ENCODE measurements at regions not wholly inside any gene's neighbourhood (a gene's known extent, or its start where the extent isn't known, plus 50 kb on each side); places are given as distances from the start of the nearest gene placed in this dataset.

DNA sequence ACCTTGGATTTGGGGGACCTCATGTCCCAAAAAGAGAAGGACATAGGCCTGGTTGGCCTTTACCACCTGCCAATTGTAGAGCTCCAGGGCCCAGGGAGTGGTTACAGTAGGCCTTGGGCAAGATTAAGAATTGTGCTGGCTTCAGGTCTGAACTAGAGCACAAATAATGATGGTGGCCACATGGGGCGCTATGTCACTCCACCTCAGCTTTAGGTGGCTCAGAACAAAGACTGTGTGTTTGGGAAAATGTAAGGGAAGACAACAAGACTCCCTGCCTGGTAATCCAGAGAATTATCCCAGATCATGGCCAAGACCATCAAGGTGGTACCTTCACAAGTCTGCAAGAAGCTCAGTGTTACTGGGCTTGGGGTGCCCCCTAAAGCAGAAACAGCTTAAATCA, 224.9 kb upstream of the OPRM1 start:
- no peak for ATAC-seq (ENCODE audit: poor library complexity)
- intact Hi-C loops (cut with DNase I), result no loop called here
- DNase-seq, result no peak

DNA sequence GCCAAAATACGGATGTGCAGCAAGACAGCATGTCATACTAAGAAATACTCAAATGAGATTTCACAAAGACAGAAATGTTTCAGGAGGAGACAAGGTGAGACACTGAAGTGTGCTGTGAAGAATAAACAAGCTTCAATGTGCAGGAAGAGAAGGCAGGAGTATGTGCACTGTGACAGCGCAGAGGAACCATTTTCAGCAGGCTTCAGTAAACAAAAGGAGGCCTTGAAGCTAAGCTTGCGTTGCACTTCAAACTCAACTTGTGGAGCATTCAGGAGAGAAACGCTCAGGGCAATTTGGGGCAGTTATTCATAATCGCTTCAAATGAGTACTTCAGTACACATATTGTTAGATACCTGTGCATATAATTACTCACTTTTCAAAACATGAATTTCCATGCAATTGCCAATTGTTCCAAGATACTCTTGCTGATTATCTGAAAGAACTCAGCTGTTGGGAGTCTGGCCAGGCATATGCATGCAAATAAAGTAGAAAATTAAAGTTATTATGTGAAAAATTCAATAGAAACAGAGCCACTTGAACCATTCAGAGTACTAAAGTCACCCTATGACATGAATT, 234.2 kb upstream of the OPRM1 start:
- ATAC-seq (ENCODE audit: poor library complexity), result no peak
- intact Hi-C loops (cut with DNase I), result no loop called here

GRCh38 chr6:153801917-153802316, 237.1 kb upstream of the OPRM1 start:
- no peak for DNase-seq
- intact Hi-C loops (cut with DNase I), result no loop called here

More for the DNA sequence above, 234.2 kb upstream of the OPRM1 start:
- DNase-seq, result no peak

GRCh38 chr6:153800580-153801188, 238.4 kb upstream of the OPRM1 start:
- DNase-seq, result no peak
- intact Hi-C loops (cut with DNase I), result no loop called here
- ATAC-seq (ENCODE audit: poor library complexity), result no peak

More at GRCh38 chr6:153801917-153802316, 237.1 kb upstream of the OPRM1 start:
- no peak for ATAC-seq (ENCODE audit: poor library complexity)

DNA sequence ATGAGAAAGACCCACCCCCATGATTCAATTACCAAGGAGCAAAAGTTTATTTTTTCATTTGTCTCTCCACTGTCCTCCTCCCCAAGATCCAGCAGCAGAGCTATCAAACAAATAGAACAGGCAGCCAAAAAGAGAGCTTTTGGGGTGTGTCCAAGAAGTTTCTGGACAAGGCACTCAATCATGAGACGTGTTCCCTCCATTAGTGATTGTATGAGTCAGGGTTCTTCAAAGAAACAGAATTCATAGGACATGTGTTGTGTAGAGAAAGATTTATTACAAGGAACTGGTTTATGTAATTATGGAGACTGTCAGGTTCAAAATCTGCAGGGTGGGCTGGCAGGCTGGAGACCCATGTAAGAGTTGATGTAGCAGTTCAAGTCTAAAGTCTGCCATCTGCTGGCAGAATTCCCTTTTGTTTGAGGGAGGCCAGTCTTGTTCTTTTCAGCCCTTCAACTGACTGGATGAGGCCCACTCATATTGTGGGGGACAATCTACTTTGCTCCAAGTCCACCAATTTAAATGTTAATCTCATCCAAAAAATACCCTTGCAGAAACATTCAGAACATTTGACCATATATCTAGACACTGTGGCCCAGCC, 248.1 kb upstream of the OPRM1 start:
- DNase-seq (no peak), ATAC-seq (ENCODE audit: poor library complexity) (no peak)
- intact Hi-C loops (cut with DNase I), result no loop called here

DNA sequence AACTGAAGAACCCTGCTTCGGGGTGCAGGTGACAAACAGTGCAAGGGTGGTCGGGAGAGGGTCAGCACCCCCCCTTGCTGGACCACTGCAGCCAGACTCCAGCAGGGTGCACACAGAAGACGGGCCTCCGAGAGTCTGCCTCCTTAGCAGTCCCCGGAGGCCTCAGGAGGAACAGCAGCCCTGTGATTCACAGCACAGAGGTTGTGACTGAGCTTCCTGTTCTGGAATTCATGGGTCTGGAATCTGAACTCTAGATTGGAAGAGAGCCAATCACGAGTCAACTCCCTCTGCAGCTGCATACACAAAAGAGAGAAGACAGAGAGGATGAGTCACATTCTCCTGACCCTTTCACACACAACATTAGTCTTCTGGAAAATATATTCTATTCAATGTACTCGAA, 249.0 kb upstream of the OPRM1 start:
- DNase-seq (peak; percentile 30), ATAC-seq (ENCODE audit: poor library complexity) (no peak)
- intact Hi-C loops (cut with DNase I), result no loop called here

DNA sequence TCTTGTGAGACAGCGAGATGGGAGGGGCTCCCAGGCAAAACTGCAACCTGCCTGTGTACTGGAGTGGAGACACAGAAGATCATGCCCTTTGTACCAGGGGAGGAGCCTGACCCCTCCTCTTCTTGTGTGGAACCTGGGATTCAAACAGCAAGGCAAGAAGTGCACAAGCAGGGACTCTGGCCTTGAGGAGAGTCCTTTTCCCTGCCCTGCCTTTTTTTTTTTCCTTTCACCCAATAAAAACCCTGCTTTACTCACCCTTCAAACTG, 251.8 kb upstream of the OPRM1 start:
- DNase-seq (no peak), ATAC-seq (ENCODE audit: poor library complexity) (no peak)
- intact Hi-C loops (cut with DNase I), result no loop called here

GRCh38 chr6:153781306-153781705, 257.7 kb upstream of the OPRM1 start:
- DNase-seq, result no peak
- intact Hi-C loops (cut with DNase I), result no loop called here
- ATAC-seq (ENCODE audit: poor library complexity), result no peak

- ATAC-seq (ENCODE audit: poor library complexity) (no peak), DNase-seq (no peak)
- intact Hi-C loops (cut with DNase I), result no loop called here
Observed at GRCh38 chr6:153780011-153780410, 259.0 kb upstream of the OPRM1 start.

- intact Hi-C loops (cut with DNase I), result no loop called here
- no peak for ATAC-seq (ENCODE audit: poor library complexity)
- DNase-seq, result no peak
Observed at GRCh38 chr6:153778216-153778615, 260.8 kb upstream of the OPRM1 start.

- DNase-seq (no peak), ATAC-seq (ENCODE audit: poor library complexity) (no peak)
- intact Hi-C loops (cut with DNase I), result no loop called here
Observed at GRCh38 chr6:153771577-153771976, 267.5 kb upstream of the OPRM1 start.

DNA sequence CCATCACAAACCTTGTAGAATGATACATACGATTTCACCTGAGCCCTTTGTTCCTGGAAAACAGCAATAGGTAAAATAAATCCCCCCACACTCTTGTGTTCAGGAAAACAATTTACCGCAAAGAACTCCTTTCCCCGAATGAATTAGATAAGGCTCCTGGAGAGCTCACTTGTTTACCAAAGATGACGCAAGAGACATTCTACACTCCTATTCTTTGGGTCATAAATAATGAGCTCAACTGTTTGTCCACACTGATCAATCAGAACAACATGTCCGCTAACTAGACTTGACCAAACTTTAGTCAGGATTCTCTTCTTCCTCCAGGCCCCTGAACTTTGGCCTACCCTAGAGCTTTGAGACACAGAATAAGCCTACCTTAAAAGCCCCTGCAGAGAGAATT, 271.9 kb upstream of the OPRM1 start:
- no peak for DNase-seq
- ATAC-seq (ENCODE audit: poor library complexity), result no peak
- intact Hi-C loops (cut with DNase I), result no loop called here

DNA sequence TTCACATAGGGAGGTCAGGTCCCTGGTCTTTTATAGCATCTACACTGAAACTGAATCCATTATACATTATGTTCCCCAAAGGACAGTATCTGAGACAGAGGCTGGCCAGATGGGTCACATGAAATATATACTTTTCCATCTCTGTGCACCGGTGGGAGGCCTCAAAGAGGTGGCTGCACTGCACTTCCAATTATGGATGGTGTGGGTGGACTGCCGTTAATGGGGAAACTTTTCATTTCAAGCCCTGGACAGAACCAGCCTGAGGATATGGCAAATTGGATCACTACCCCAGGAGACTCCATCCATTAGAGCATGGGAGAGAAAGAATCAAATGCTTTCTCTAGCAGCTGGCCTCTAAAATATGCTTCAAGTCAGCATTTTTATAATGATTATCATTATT, 280.5 kb upstream of the OPRM1 start:
- ATAC-seq (ENCODE audit: poor library complexity), result no peak

GRCh38 chr6:153735761-153736160, 303.3 kb upstream of the OPRM1 start:
- intact Hi-C loops (cut with DNase I), result no loop called here
- no peak for ATAC-seq (ENCODE audit: poor library complexity)
- DNase-seq, result no peak

More for the DNA sequence above, 280.5 kb upstream of the OPRM1 start:
- DNase-seq, result no peak
- intact Hi-C loops (cut with DNase I), result no loop called here

- no peak for ATAC-seq (ENCODE audit: poor library complexity)
- DNase-seq, result no peak
- intact Hi-C loops (cut with DNase I), result no loop called here
Observed at GRCh38 chr6:153729189-153729588, 309.9 kb upstream of the OPRM1 start.

- no peak for ATAC-seq (ENCODE audit: poor library complexity)
- DNase-seq, result no peak
- intact Hi-C loops (cut with DNase I), result no loop called here
Observed at GRCh38 chr6:153727885-153728284, 311.2 kb upstream of the OPRM1 start.

- DNase-seq, result no peak
Observed at GRCh38 chr6:153725456-153725855, 313.6 kb upstream of the OPRM1 start.

GRCh38 chr6:153720732-153721131, 318.3 kb upstream of the OPRM1 start:
- intact Hi-C loops (cut with DNase I), result no loop called here
- ATAC-seq (ENCODE audit: poor library complexity) (no peak), DNase-seq (no peak)

More at GRCh38 chr6:153725456-153725855, 313.6 kb upstream of the OPRM1 start:
- ATAC-seq (ENCODE audit: poor library complexity), result no peak
- intact Hi-C loops (cut with DNase I), result no loop called here

DNA sequence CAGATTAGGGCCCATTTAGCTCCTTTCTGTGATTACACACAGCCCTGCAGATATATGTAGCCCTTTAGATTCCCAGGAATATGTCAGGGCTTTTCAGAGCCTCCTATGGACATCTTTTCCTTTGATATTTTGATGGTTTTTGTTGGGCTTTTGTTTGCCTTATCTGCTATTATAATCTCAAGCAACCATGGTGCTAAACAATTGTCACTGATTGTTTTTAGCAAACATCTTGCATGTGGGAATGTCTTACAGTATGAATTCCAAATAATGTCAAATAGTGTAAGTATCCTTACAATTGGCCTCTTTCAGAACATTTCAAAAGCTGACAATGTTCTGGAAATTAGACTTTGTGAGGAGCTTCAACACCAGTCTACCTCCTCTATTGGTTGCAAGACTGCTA, 333.6 kb upstream of the OPRM1 start:
- DNase-seq, result no peak
- no peak for ATAC-seq (ENCODE audit: poor library complexity)
- intact Hi-C loops (cut with DNase I), result no loop called here

DNA sequence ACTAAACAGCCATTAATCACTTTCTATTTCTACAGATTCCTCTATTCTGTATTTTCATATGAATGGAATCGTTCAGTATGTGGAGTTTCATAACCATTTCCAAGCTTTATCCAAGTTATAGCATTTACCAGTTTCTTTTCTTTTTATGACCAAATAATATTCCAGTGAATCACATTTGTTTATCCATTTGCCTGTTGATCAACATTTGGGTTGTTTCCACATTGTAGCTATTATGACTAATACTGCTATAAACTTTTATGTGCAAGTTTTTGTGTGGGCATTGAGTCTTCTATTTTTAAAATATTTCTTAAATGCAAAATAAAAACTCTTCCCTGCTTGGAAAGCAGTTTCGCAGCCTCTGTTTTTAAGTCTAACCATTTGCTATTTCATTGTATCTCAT, 336.4 kb upstream of the OPRM1 start:
- intact Hi-C loops (cut with DNase I), result no loop called here
- ATAC-seq (ENCODE audit: poor library complexity) (no peak), DNase-seq (no peak)

DNA sequence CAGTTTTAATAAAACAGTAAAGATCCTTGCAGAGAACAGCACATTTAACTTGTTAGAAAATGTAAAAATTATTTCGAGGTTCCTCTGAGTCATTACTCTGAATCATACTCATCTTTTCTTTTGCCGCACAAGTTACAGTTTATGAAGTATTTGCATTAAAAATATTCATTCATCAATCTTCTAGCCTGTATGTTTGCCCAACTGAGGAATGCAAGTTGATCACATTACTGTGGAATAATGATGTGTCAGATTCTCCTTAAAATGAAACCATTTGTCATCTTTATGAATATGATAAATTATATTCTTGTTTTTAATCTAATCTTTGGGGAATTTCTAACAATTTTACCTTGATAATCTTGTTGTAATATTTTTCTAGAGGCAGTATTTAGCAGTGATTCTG, 340.4 kb upstream of the OPRM1 start:
- no peak for DNase-seq
- ATAC-seq (ENCODE audit: poor library complexity), result no peak
- intact Hi-C loops (cut with DNase I), result no loop called here
